GM12878 (cell line): ENCODE measurements at regions not wholly inside any gene's neighbourhood (a gene's known extent, or its start where the extent isn't known, plus 50 kb on each side); places are given as distances from the start of the nearest gene placed in this dataset.

Source experiments
- ATAC-seq: fragments of 200-7000 bp; cut with Tn5 transposase; 3 replicates; pipeline ENCODE4 v1.9.1; 2020; ENCODE audit warnings: mild to moderate bottlenecking, moderate library complexity
- BruUV-seq: library from RNA; stranded (reverse); fragments of 400-500 nt; replicated peaks from 2 replicates; lab custom pipeline; 2021; lab: Mats Ljungman, UMichigan
- CTCF ChIA-PET: fragments of 300-600 bp; sonication (Branson Sonifier 250); formaldehyde crosslinking; extraction: SDS; loops from one replicate; lab custom pipeline; 2021; ENCODE audit warnings: inconsistent platforms; lab: Yijun Ruan, JAX
- POLR2A ChIA-PET: fragments of 350-600 bp; formaldehyde crosslinking; extraction: SDS; loops from one replicate; lab custom pipeline; 2021; ENCODE audit warnings: inconsistent platforms; lab: Charles Lee
- RAD21 ChIA-PET: fragments of 300-600 bp; sonication (Branson Sonifier 250); formaldehyde crosslinking; loops from one replicate; lab custom pipeline; 2023; ENCODE audit warnings: antibody characterized with exemption; ENCODE audit not compliant: unreplicated experiment; lab: Charles Lee
- SMC1A ChIA-PET: fragments of 300-600 bp; sonication (Branson Sonifier 250); formaldehyde crosslinking; loops from one replicate; lab custom pipeline; 2023; ENCODE audit not compliant: unreplicated experiment, uncharacterized antibody; lab: Charles Lee
- DNase-seq: peaks from one replicate; pipeline ENCODE4 v3.0.0-alpha.2; 2011; ENCODE audit warnings: low read depth, low spot score
- FAIRE-seq: peaks from 3 replicates; lab custom pipeline; 2011; peaks lifted over from hg19 to GRCh38; lab: Jason Lieb, UNC
- H2AFZ ChIP-seq: 2 replicates; pipeline ENCODE4 v1.6.0; 2011; ENCODE audit warnings: low read depth, low read length, control low read depth; ENCODE audit not compliant: control insufficient read depth
- H3K27ac ChIP-seq: 2 replicates; pipeline ENCODE4 v1.5.1; 2011; ENCODE audit warnings: control low read depth; ENCODE audit not compliant: control insufficient read depth, insufficient read depth
- H3K27me3 ChIP-seq, 2 experiments: replicated peaks in 1 of 2; 2 replicates each; pipeline versions ENCODE4 v1.6.0 to v1.6.1; 2011; ENCODE audit warnings: low read length in 1 of 2; ENCODE audit not compliant: control insufficient read depth in 2 of 2, insufficient read depth in 2 of 2
- H3K36me3 ChIP-seq, 2 experiments: 2 replicates each; pipeline ENCODE4 v1.5.1; 2011; ENCODE audit warnings: low read length in 1 of 2; ENCODE audit not compliant: control insufficient read depth in 2 of 2, insufficient read depth in 2 of 2
- H3K4me1 ChIP-seq: 2 replicates; pipeline ENCODE4 v1.6.1; 2011; ENCODE audit warnings: mild to moderate bottlenecking, low read length, moderate library complexity, mixed read lengths; ENCODE audit not compliant: control insufficient read depth, insufficient read depth
- H3K4me2 ChIP-seq: 2 replicates; pipeline ENCODE4 v1.6.0; 2011; ENCODE audit warnings: control low read depth; ENCODE audit not compliant: control insufficient read depth, insufficient read depth
- H3K4me3 ChIP-seq: fragments of 200-600 bp; sonication (generic); 2 replicates; pipeline ENCODE4 v1.5.1; 2016
- H3K79me2 ChIP-seq: 2 replicates; pipeline ENCODE4 v1.6.0; 2011; ENCODE audit warnings: low read length; ENCODE audit not compliant: control insufficient read depth, insufficient read depth
- H3K9ac ChIP-seq: 2 replicates; pipeline ENCODE4 v1.8.0; 2011; ENCODE audit warnings: low read length, control low read depth, mixed read lengths; ENCODE audit not compliant: control insufficient read depth, insufficient read depth
- H3K9me3 ChIP-seq: replicated peaks from 3 replicates; pipeline ENCODE4 v1.5.1; 2011; ENCODE audit warnings: mild to moderate bottlenecking, low read length; ENCODE audit not compliant: control insufficient read depth, insufficient read depth
- H4K20me1 ChIP-seq: 2 replicates; pipeline ENCODE4 v1.6.0; 2011; ENCODE audit not compliant: control insufficient read depth, insufficient read depth
- CHD1 ChIP-seq: IDR thresholded peaks from 2 replicates; pipeline ENCODE4 v1.6.1; 2012; ENCODE audit warnings: low read depth, low read length, improper control_type of control experiment
- EGR1 ChIP-seq, 2 experiments: IDR thresholded peaks; 1 replicate in 1 of 2; 2 replicates in 1 of 2; pipeline ENCODE4 v1.6.1; 2011 to 2012; ENCODE audit warnings: low read depth in 2 of 2, low read length in 2 of 2, borderline replicate concordance in 1 of 2, mild to moderate bottlenecking in 1 of 2, moderate library complexity in 1 of 2
- ELK1 ChIP-seq: IDR thresholded peaks from 2 replicates; pipeline ENCODE4 v1.6.1; 2012; ENCODE audit warnings: low read depth, low read length, improper control_type of control experiment
- HDGF ChIP-seq: fragments of 450-650 bp; IDR thresholded peaks from 2 replicates; pipeline ENCODE4 v1.6.1; 2016; ENCODE audit warnings: antibody characterized with exemption
- IKZF2 ChIP-seq, 2 experiments: fragments of 450-650 bp; IDR thresholded peaks; 2 replicates each; pipeline ENCODE4 v1.6.1; 2017; ENCODE audit warnings: mild to moderate bottlenecking in 2 of 2, moderate library complexity in 2 of 2
- NFIC ChIP-seq: IDR thresholded peaks from 2 replicates; pipeline ENCODE4 v1.6.1; 2012; ENCODE audit warnings: low read depth, mild to moderate bottlenecking, inconsistent platforms, low read length, moderate library complexity
- NFYA ChIP-seq: IDR thresholded peaks from 2 replicates; pipeline ENCODE4 v1.6.1; 2011; ENCODE audit warnings: low read depth, mild to moderate bottlenecking, low read length, improper control_type of control experiment, borderline replicate concordance
- PAX5 ChIP-seq: IDR thresholded peaks from 2 replicates; pipeline ENCODE4 v1.6.1; 2011; ENCODE audit warnings: low read depth, low read length, borderline replicate concordance
- POU2F2 ChIP-seq: IDR thresholded peaks from 3 replicates; pipeline ENCODE4 v1.6.1; 2011; ENCODE audit warnings: low read depth, mild to moderate bottlenecking, low read length, borderline replicate concordance
- RB1 ChIP-seq: fragments of 450-650 bp; formaldehyde crosslinking; IDR thresholded peaks from 2 replicates; pipeline ENCODE4 v1.6.1; 2017; ENCODE audit warnings: mild to moderate bottlenecking, borderline replicate concordance
- RCOR1 ChIP-seq: conservative IDR thresholded peaks from 2 replicates; pipeline ENCODE4 v1.6.1; 2012; ENCODE audit warnings: low read depth, low read length, improper control_type of control experiment
- RELA ChIP-seq: fragments of 450-650 bp; IDR thresholded peaks from 2 replicates; pipeline ENCODE4 v1.8.0; 2014; ENCODE audit warnings: borderline replicate concordance; ENCODE audit not compliant: partially characterized antibody
- RELB ChIP-seq: fragments of 450-650 bp; IDR thresholded peaks from 2 replicates; pipeline ENCODE4 v1.6.1; 2017; ENCODE audit warnings: low read depth, mild to moderate bottlenecking, moderate library complexity
- RUNX3 ChIP-seq: IDR thresholded peaks from 2 replicates; pipeline ENCODE4 v1.6.1; 2012; ENCODE audit warnings: low read length, inconsistent platforms
- SPI1 ChIP-seq: IDR thresholded peaks from 2 replicates; pipeline ENCODE4 v1.6.1; 2011; ENCODE audit warnings: low read depth, mild to moderate bottlenecking, low read length, moderate library complexity, borderline replicate concordance; ENCODE audit not compliant: insufficient read depth
- TCF7 ChIP-seq: IDR thresholded peaks from 2 replicates; pipeline ENCODE4 v1.6.1; 2014; ENCODE audit warnings: antibody characterized with exemption, borderline replicate concordance
- ZBTB4 ChIP-seq: fragments of 450-650 bp; formaldehyde crosslinking; IDR thresholded peaks from 2 replicates; pipeline ENCODE4 v1.4.0; 2022; ENCODE audit warnings: mild to moderate bottlenecking, moderate library complexity
- WGBS: methylation state at CpG from one replicate; pipeline ENCODE4 v1.1.6; 2016; ENCODE audit warnings: low lambda C conversion rate; ENCODE audit not compliant: insufficient replicate concordance, insufficient coverage; ENCODE audit errors: missing lambda C conversion rate; 5-methylcytosine and 5-hydroxymethylcytosine counted together
- in situ Hi-C: fragments of 300-500 bp; cut with MboI; formaldehyde crosslinking; loops from 9 replicates; pipeline ENCODE4 v1.14.3; 2018; ENCODE audit warnings: mixed read lengths
- intact Hi-C: fragments of 100-400 bp; cut with micrococcal nuclease; formaldehyde crosslinking; loops from one replicate; pipeline ENCODE4 v1.14.2; 2022; ENCODE audit not compliant: unreplicated experiment
- TF ChIP-seq, protein P1 (sequence below): fragments of 450-650 bp; IDR thresholded peaks from 2 replicates; pipeline ENCODE4 v1.6.1; 2018; ENCODE audit warnings: borderline replicate concordance, mild to moderate bottlenecking; ENCODE audit not compliant: partially characterized antibody

- Histone ChIP-seq H3K27ac (no peak overlapping the region), H4K20me1 (no peaks in the 10 kb centered on the region), H3K4me2 (no peak overlapping the region), H2AFZ (no peak overlapping the region), H3K9me3 (no peaks in the 10 kb centered on the region), H3K4me3 (no peak overlapping the region), H3K4me1 (no peaks in the 10 kb centered on the region), H3K9ac (no peak overlapping the region), H3K36me3 (no peaks in the 10 kb centered on the region), H3K79me2 (no peaks in the 10 kb centered on the region), H3K27me3 (no peaks in the 10 kb centered on the region)
- no peak for DNase-seq
- POLR2A ChIA-PET: no interaction called here
- WGBS: 31% methylated on average over 1 of the region's 1 CpG
- RAD21 ChIA-PET: no interaction called here
- CTCF ChIA-PET: no interaction called here
- no peak for ATAC-seq
- in situ Hi-C loops (no loop called here), intact Hi-C loops (no loop called here)
- SMC1A ChIA-PET: no interaction called here
- FAIRE-seq: no peak
- no TSS peak for BruUV-seq
- TF ChIP-seq HDGF (no peak), NFIC (no peak), POU2F2 (no peak), RELB (no peak), EGR1 (IDR thresholded peaks at IDR 0.05; ENCODE audit: borderline replicate concordance in 1 of 2, low read depth in 2 of 2, low read length in 2 of 2) (no peak), PAX5 (no peak), IKZF2 (IDR thresholded peaks at IDR 0.05) (no peak), NFYA (no peak), RELA (no peak), RB1 (no peak), ZBTB4 (CRISPR knock-in tag) (no peak), CHD1 (no peak), RCOR1 (no peak), ELK1 (no peak), TCF7 (no peak), SPI1 (no peak), RUNX3 (no peak)
- TF ChIP-seq, protein P1, sequence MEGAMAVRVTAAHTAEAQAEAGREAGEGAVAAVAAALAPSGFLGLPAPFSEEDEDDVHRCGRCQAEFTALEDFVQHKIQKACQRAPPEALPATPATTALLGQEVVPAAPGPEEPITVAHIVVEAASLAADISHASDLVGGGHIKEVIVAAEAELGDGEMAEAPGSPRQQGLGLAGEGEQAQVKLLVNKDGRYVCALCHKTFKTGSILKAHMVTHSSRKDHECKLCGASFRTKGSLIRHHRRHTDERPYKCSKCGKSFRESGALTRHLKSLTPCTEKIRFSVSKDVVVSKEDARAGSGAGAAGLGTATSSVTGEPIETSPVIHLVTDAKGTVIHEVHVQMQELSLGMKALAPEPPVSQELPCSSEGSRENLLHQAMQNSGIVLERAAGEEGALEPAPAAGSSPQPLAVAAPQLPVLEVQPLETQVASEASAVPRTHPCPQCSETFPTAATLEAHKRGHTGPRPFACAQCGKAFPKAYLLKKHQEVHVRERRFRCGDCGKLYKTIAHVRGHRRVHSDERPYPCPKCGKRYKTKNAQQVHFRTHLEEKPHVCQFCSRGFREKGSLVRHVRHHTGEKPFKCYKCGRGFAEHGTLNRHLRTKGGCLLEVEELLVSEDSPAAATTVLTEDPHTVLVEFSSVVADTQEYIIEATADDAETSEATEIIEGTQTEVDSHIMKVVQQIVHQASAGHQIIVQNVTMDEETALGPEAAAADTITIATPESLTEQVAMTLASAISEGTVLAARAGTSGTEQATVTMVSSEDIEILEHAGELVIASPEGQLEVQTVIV: no peak
These were observed 167.2 kb downstream of the RASEF start for GRCh38 chr9:82895822-82896110.
